Breast epithelium (tissue), 4 donors: ENCODE measurements at regions not wholly inside any gene's neighbourhood (a gene's known extent, or its start where the extent isn't known, plus 50 kb on each side); places are given as distances from the start of the nearest gene placed in this dataset.

Experiments
- DNase-seq, 2 donors: peaks; one replicate each; pipeline ENCODE4 v3.0.0-alpha.2; 2019; ENCODE audit warnings: low spot score in 2 of 2
- H3K27ac ChIP-seq, 2 donors: fragments of 200-600 bp; sonication (generic) in 1 of 2; one replicate each; pipeline ENCODE4 v1.5.1; 2016 to 2019; ENCODE audit warnings: mild to moderate bottlenecking in 1 of 2
- H3K27me3 ChIP-seq, 2 donors: fragments of 200-600 bp; sonication (generic) in 1 of 2; one replicate each; pipeline versions ENCODE4 v1.5.1 to v1.6.0; 2017 to 2019; ENCODE audit warnings: control low read depth in 1 of 2, mild to moderate bottlenecking in 1 of 2
- H3K36me3 ChIP-seq: fragments of 200-600 bp; one replicate; pipeline ENCODE4 v1.5.1; 2019
- H3K4me1 ChIP-seq, 2 donors: fragments of 200-600 bp; sonication (generic); one replicate each; pipeline ENCODE4 v1.5.1; 2016 to 2019; ENCODE audit warnings: control low read depth in 1 of 2
- H3K4me3 ChIP-seq, 3 donors: fragments of 200-600 bp; sonication (generic); 1 replicate in 2 of 3; 2 replicates in 1 of 3; pipeline ENCODE4 v1.5.1; 2016 to 2019; ENCODE audit warnings: mild to moderate bottlenecking in 3 of 3, moderate library complexity in 2 of 3
- H3K9me3 ChIP-seq, 2 donors: fragments of 200-600 bp; sonication (generic) in 1 of 2; one replicate each; pipeline ENCODE4 v1.5.1; 2016 to 2019; ENCODE audit warnings: control low read depth in 1 of 2
- POLR2A ChIP-seq: fragments of 450-650 bp; IDR thresholded peaks from one replicate; pipeline ENCODE4 v1.6.1; 2016; ENCODE audit warnings: antibody characterized with exemption, mild to moderate bottlenecking, moderate library complexity
- POLR2AphosphoS5 ChIP-seq, 3 donors: sonication (generic); formaldehyde crosslinking; IDR thresholded peaks; one replicate each; pipeline ENCODE4 v1.6.1; 2017; ENCODE audit warnings: antibody characterized with exemption in 3 of 3
- intact Hi-C: fragments of 100-400 bp; cut with DNase I; formaldehyde crosslinking; loops from one replicate; pipeline ENCODE4 v1.15.1; 2023; ENCODE audit warnings: low total_unique reads
- TF ChIP-seq, protein P1 (sequence below), 3 donors: fragments of 450-650 bp; IDR thresholded peaks; one replicate each; pipeline ENCODE4 v1.5.1; 2016 to 2017; ENCODE audit warnings: antibody characterized with exemption in 3 of 3, mild to moderate bottlenecking in 3 of 3, moderate library complexity in 3 of 3

- DNase-seq = no peak
- Histone ChIP-seq H3K9me3 (no peaks in the 10 kb centered on the region), H3K4me1 (no peaks in the 10 kb centered on the region), H3K27ac (no peak overlapping the region), H3K36me3 (no peaks in the 10 kb centered on the region), H3K4me3 (no peak overlapping the region), H3K27me3 (no peaks in the 10 kb centered on the region)
- TF ChIP-seq, protein P1, sequence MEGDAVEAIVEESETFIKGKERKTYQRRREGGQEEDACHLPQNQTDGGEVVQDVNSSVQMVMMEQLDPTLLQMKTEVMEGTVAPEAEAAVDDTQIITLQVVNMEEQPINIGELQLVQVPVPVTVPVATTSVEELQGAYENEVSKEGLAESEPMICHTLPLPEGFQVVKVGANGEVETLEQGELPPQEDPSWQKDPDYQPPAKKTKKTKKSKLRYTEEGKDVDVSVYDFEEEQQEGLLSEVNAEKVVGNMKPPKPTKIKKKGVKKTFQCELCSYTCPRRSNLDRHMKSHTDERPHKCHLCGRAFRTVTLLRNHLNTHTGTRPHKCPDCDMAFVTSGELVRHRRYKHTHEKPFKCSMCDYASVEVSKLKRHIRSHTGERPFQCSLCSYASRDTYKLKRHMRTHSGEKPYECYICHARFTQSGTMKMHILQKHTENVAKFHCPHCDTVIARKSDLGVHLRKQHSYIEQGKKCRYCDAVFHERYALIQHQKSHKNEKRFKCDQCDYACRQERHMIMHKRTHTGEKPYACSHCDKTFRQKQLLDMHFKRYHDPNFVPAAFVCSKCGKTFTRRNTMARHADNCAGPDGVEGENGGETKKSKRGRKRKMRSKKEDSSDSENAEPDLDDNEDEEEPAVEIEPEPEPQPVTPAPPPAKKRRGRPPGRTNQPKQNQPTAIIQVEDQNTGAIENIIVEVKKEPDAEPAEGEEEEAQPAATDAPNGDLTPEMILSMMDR (IDR thresholded peaks at IDR 0.05) = no peak
- TF ChIP-seq POLR2A = no peak
- no peak for TF ChIP-seq POLR2AphosphoS5 (IDR thresholded peaks at IDR 0.05)
- intact Hi-C loops = no loop called here
These were observed 690.4 kb upstream of the NRXN1 start for GRCh38 chr2:51722311-51722710.

DNA sequence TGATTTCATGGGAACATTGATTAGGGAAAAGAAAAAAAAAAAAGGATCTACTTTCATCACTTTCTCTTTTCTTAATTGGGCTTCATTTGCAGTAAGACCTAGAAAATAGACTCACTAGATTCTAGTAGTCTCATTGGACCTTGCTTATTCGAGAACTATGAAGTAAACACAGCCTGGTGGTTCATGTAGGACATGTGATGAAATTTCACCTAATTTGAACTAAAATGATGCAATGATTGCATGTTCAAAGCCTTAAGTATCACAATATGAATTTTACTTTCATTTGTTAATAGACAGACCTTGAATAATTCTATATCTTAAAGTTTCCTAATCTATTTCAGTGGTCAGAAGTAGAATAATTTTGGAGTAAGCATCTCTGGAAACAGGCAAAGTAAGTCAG is 688.9 kb upstream of the NRXN1 start:
- DNase-seq = no peak
- H3K4me3 ChIP-seq = no peak overlapping the region
- H3K36me3 ChIP-seq = no peaks in the 10 kb centered on the region
- no peaks in the 10 kb centered on the region for H3K27me3 ChIP-seq
- TF ChIP-seq, protein P1 (IDR thresholded peaks at IDR 0.05) = no peak
- TF ChIP-seq POLR2A (no peak), POLR2AphosphoS5 (IDR thresholded peaks at IDR 0.05) (no peak)
- no peaks in the 10 kb centered on the region for H3K4me1 ChIP-seq
- no peaks in the 10 kb centered on the region for H3K9me3 ChIP-seq
- intact Hi-C loops = no loop called here
- no peak overlapping the region for H3K27ac ChIP-seq

DNA sequence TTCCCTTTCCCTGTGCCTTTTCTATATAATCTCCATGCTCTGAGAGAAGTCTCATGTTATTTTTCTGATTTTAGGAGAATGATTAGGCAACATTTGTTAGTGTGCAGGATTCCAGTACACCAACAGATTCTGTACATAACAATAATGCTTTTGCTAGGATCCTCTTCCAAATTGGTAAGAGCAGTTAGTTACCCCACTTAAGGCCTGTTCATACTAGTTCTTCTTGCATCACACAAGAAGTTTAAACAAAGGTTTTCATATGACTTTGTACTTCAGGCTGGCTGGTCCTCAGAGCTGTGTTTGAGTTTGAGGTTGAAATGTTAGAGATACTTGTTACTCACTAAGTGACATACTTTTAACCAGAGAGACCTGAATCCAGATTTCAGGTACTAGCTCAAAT is 686.9 kb upstream of the NRXN1 start:
- Histone ChIP-seq H3K27ac (no peak overlapping the region), H3K4me3 (no peak overlapping the region), H3K4me1 (no peaks in the 10 kb centered on the region), H3K36me3 (no peaks in the 10 kb centered on the region), H3K9me3 (no peaks in the 10 kb centered on the region), H3K27me3 (no peaks in the 10 kb centered on the region)
- DNase-seq = no peak
- TF ChIP-seq, protein P1 (IDR thresholded peaks at IDR 0.05) = no peak
- no peak for TF ChIP-seq POLR2A
- TF ChIP-seq POLR2AphosphoS5 (IDR thresholded peaks at IDR 0.05) = no peak
- intact Hi-C loops = no loop called here

DNA sequence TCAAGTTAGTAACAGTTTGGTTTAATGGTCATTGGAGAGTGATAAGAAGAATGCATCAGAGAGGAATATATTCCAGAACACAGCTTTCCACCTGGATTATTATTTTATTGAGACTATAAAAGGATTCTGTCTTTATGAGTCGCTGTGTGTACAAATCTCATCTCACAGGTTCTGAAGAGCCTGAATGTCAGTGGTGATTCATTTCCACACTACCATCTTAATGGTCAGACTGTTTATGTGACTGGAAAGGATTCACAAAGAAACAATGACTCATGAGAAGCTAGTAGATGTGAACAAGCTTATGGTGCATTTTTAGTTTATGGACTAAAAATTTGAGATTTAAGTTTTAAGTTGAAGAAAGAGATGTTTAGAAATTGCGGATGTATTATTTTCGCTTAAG is 685.4 kb upstream of the NRXN1 start:
- no peak for DNase-seq
- H3K36me3 ChIP-seq = no peaks in the 10 kb centered on the region
- H3K4me1 ChIP-seq = no peaks in the 10 kb centered on the region
- TF ChIP-seq POLR2A (no peak), POLR2AphosphoS5 (IDR thresholded peaks at IDR 0.05) (no peak)
- TF ChIP-seq, protein P1 (IDR thresholded peaks at IDR 0.05) = no peak
- H3K27ac ChIP-seq = no peak overlapping the region
- H3K4me3 ChIP-seq = no peak overlapping the region
- no peaks in the 10 kb centered on the region for H3K27me3 ChIP-seq
- peaks cover 0 to 6% of the 10 kb centered on the region in 2 donors for H3K9me3 ChIP-seq
- intact Hi-C loops = no loop called here

- DNase-seq = no peak
- intact Hi-C loops = no loop called here
- no peak overlapping the region for H3K27ac ChIP-seq
- H3K4me1 ChIP-seq = no peaks in the 10 kb centered on the region
- H3K27me3 ChIP-seq = no peaks in the 10 kb centered on the region
- TF ChIP-seq, protein P1 (IDR thresholded peaks at IDR 0.05) = no peak
- TF ChIP-seq POLR2A = no peak
- TF ChIP-seq POLR2AphosphoS5 (IDR thresholded peaks at IDR 0.05) = no peak
- peaks cover 0 to 6% of the 10 kb centered on the region in 2 donors for H3K9me3 ChIP-seq
- no peak overlapping the region for H3K4me3 ChIP-seq
- H3K36me3 ChIP-seq = no peaks in the 10 kb centered on the region
These were observed 679.8 kb upstream of the NRXN1 start for GRCh38 chr2:51711766-51712165.
